ENCODE measurements at regions not wholly inside any gene's neighbourhood (a gene's known extent, or its start where the extent isn't known, plus 50 kb on each side); places are given as distances from the start of the nearest gene placed in this dataset.
A peak's percentile ranks its signal among the peaks of the same experiment; 100 is the strongest.

- H3K9me3 ChIP-seq (replicated peaks; ENCODE audit: low read length): no peaks in the 10 kb centered on the region
- H3K4me3 ChIP-seq (ENCODE audit: low read length): no peak overlapping the region
- no peak overlapping the region for H3K9ac ChIP-seq (ENCODE audit: low read depth, low read length)
- no peak overlapping the region for H3K4me2 ChIP-seq (ENCODE audit: low read length)
- H3K27me3 ChIP-seq (ENCODE audit: control insufficient read depth, insufficient read depth, low read length): no peaks in the 10 kb centered on the region
- no peaks in the 10 kb centered on the region for H3K4me1 ChIP-seq (ENCODE audit: control insufficient read depth, insufficient read depth, low read length)
- H3K36me3 ChIP-seq (ENCODE audit: insufficient read depth, low read length): no peaks in the 10 kb centered on the region
Measured at GRCh38 chr1:14251871-14252270, 346.6 kb upstream of the KAZN start.

- no peaks in the 10 kb centered on the region for H3K36me3 ChIP-seq (ENCODE audit: insufficient read depth, low read length)
- H3K4me2 ChIP-seq (ENCODE audit: low read length): no peak overlapping the region
- H3K9ac ChIP-seq (ENCODE audit: low read depth, low read length): no peak overlapping the region
- H3K4me3 ChIP-seq (ENCODE audit: low read length): no peak overlapping the region
- H3K4me1 ChIP-seq (ENCODE audit: control insufficient read depth, insufficient read depth, low read length): no peaks in the 10 kb centered on the region
- no peaks in the 10 kb centered on the region for H3K9me3 ChIP-seq (replicated peaks; ENCODE audit: low read length)
- no peaks in the 10 kb centered on the region for H3K27me3 ChIP-seq (ENCODE audit: control insufficient read depth, insufficient read depth, low read length)
Measured at GRCh38 chr1:14253676-14254075, 344.8 kb upstream of the KAZN start.

- H3K27me3 ChIP-seq (ENCODE audit: control insufficient read depth, insufficient read depth, low read length): no peaks in the 10 kb centered on the region
- no peak overlapping the region for H3K9ac ChIP-seq (ENCODE audit: low read depth, low read length)
- no peaks in the 10 kb centered on the region for H3K4me1 ChIP-seq (ENCODE audit: control insufficient read depth, insufficient read depth, low read length)
- H3K4me3 ChIP-seq (ENCODE audit: low read length): no peak overlapping the region
- no peaks in the 10 kb centered on the region for H3K36me3 ChIP-seq (ENCODE audit: insufficient read depth, low read length)
- H3K4me2 ChIP-seq (ENCODE audit: low read length): no peak overlapping the region
- H3K9me3 ChIP-seq (replicated peaks; ENCODE audit: low read length): no peaks in the 10 kb centered on the region
Measured at GRCh38 chr1:14254251-14254650, 344.2 kb upstream of the KAZN start.

GRCh38 chr1:14255233-14255632 lies 343.3 kb upstream of the KAZN start:
- Histone ChIP-seq H3K4me2 (ENCODE audit: low read length) (no peak overlapping the region), H3K4me1 (ENCODE audit: control insufficient read depth, insufficient read depth, low read length) (no peaks in the 10 kb centered on the region), H3K9ac (ENCODE audit: low read depth, low read length) (no peak overlapping the region), H3K27me3 (ENCODE audit: control insufficient read depth, insufficient read depth, low read length) (no peaks in the 10 kb centered on the region), H3K9me3 (replicated peaks; ENCODE audit: low read length) (no peaks in the 10 kb centered on the region), H3K4me3 (ENCODE audit: low read length) (no peak overlapping the region), H3K36me3 (ENCODE audit: insufficient read depth, low read length) (no peaks in the 10 kb centered on the region)

DNA sequence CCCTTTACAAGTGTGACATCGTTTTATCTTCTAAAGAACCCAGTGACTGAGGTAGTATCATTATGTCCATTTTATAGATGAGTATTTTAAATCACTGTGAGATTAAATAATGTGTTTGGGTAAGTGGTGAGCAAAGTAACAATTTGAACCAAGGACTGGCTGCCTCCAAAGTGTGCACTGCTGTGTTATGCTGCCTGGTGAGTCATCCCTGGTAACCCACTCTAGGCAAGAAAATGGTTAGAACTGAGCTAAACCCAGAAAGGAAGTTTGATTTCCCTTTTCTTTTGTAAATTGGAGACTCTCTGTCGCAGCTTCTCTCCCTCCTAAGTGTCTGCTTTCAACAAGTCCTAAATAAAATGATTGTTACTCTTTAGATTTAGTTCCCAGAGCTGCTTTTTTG lies 342.8 kb upstream of the KAZN start:
- Histone ChIP-seq H3K4me1 (ENCODE audit: control insufficient read depth, insufficient read depth, low read length) (no peaks in the 10 kb centered on the region), H3K36me3 (ENCODE audit: insufficient read depth, low read length) (no peaks in the 10 kb centered on the region), H3K9ac (ENCODE audit: low read depth, low read length) (no peak overlapping the region), H3K4me2 (ENCODE audit: low read length) (no peak overlapping the region), H3K9me3 (replicated peaks; ENCODE audit: low read length) (no peaks in the 10 kb centered on the region), H3K27me3 (ENCODE audit: control insufficient read depth, insufficient read depth, low read length) (peaks cover 2% of the 10 kb centered on the region), H3K4me3 (ENCODE audit: low read length) (no peak overlapping the region)

DNA sequence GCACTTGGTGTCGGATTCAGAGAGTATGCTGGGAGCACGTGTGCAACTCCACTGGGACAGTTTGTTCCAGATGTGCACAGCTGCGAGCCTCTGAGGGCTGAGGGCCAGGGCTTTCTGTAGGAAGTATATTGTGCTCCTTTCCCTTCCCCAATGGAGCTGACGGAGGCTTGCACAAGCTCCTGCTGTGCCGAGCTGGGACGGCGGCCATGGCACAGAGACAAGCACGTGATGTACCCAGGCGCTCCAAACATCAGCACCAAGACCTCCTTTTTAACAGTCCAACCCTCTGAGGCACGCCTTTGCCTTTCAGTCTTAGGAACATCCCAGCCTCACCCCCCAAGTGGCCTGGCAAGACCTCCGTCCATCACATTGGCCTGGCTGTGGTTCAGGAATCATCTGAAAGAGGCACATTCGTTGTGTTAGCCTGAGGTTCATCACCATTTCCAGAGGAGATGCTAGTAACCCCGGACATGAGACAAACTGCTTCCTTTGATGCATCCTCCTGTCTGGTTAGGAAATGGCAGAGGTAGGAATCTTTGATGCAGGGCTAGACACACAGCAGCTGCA lies 339.2 kb upstream of the KAZN start:
- Histone ChIP-seq H3K4me1 (ENCODE audit: control insufficient read depth, insufficient read depth, low read length) (no peaks in the 10 kb centered on the region), H3K9me3 (replicated peaks; ENCODE audit: low read length) (no peaks in the 10 kb centered on the region), H3K9ac (ENCODE audit: low read depth, low read length) (no peak overlapping the region), H3K27me3 (ENCODE audit: control insufficient read depth, insufficient read depth, low read length) (peaks cover 13% of the 10 kb centered on the region), H3K4me3 (ENCODE audit: low read length) (no peak overlapping the region), H3K36me3 (ENCODE audit: insufficient read depth, low read length) (no peaks in the 10 kb centered on the region), H3K4me2 (ENCODE audit: low read length) (peak overlapping the region; percentile 5)

DNA sequence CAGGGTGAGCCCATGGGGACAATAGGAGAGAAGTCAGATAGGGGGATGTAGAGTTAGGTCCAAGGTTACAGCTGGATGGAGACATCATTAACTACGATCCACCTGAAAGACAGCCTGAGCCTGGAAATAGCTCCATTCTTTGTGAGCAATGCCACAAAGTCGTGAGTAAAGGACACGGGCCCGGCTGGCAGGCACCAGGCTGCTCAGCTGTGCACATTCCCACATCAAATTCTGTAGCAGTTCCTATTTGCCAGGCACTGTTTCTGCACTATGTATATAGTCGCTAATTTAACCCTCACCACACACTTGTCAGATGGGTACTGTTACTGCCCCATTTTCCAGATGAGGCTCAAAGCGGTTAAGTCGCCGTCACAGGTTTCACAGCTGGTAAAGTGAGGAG lies 338.0 kb upstream of the KAZN start:
- H3K36me3 ChIP-seq (ENCODE audit: insufficient read depth, low read length): no peaks in the 10 kb centered on the region
- H3K9ac ChIP-seq (ENCODE audit: low read depth, low read length): no peak overlapping the region
- H3K27me3 ChIP-seq (ENCODE audit: control insufficient read depth, insufficient read depth, low read length): peaks cover 13% of the 10 kb centered on the region
- no peaks in the 10 kb centered on the region for H3K4me1 ChIP-seq (ENCODE audit: control insufficient read depth, insufficient read depth, low read length)
- H3K4me2 ChIP-seq (ENCODE audit: low read length): no peak overlapping the region
- H3K4me3 ChIP-seq (ENCODE audit: low read length): no peak overlapping the region
- H3K9me3 ChIP-seq (replicated peaks; ENCODE audit: low read length): no peaks in the 10 kb centered on the region

- Histone ChIP-seq H3K27me3 (ENCODE audit: control insufficient read depth, insufficient read depth, low read length) (peaks cover 13% of the 10 kb centered on the region), H3K9ac (ENCODE audit: low read depth, low read length) (no peak overlapping the region), H3K4me3 (ENCODE audit: low read length) (no peak overlapping the region), H3K4me1 (ENCODE audit: control insufficient read depth, insufficient read depth, low read length) (no peaks in the 10 kb centered on the region), H3K4me2 (ENCODE audit: low read length) (no peak overlapping the region), H3K36me3 (ENCODE audit: insufficient read depth, low read length) (no peaks in the 10 kb centered on the region), H3K9me3 (replicated peaks; ENCODE audit: low read length) (no peaks in the 10 kb centered on the region)
Measured at GRCh38 chr1:14261395-14261794, 337.1 kb upstream of the KAZN start.

DNA sequence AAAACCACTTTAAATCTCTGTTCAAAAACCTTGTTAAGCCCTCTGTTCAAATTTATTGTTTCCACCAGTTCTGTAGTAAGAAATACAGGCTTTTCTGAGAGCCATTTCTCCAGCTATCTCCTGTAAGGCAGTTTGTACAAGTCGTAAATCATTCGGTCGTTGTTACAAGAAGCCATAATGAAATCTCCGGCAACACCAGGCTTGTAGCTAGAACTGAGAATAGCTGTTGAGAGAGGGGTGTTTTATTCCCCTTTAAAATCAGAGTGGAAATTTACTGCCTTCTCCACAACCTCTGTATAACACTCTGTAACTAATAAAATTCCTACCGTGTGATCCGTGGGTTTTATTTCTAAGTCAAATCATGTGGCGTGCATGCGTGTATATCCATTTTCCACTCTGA lies 335.8 kb upstream of the KAZN start:
- H3K27me3 ChIP-seq (ENCODE audit: control insufficient read depth, insufficient read depth, low read length): peaks cover 13% of the 10 kb centered on the region
- no peaks in the 10 kb centered on the region for H3K4me1 ChIP-seq (ENCODE audit: control insufficient read depth, insufficient read depth, low read length)
- no peak overlapping the region for H3K4me2 ChIP-seq (ENCODE audit: low read length)
- H3K36me3 ChIP-seq (ENCODE audit: insufficient read depth, low read length): no peaks in the 10 kb centered on the region
- no peaks in the 10 kb centered on the region for H3K9me3 ChIP-seq (replicated peaks; ENCODE audit: low read length)
- no peak overlapping the region for H3K4me3 ChIP-seq (ENCODE audit: low read length)
- no peak overlapping the region for H3K9ac ChIP-seq (ENCODE audit: low read depth, low read length)

DNA sequence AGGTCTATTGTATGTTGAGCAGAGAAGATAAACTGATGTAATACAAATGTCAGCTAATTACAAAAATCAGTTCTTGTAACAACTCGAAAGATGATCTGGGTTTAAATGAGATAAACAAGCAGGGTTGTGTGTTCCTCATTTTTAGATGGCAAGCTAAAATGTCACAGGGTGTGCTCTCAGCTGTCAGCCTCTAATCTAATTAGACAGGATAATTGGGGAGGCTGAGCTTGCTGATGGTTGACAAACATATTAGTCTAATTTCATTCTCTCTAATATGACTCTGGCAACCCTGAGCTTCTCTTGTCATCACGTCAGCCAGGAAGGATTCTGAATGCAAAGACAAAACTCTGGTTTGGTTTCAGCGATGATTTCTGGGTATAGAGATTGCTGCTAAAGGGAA lies 335.3 kb upstream of the KAZN start:
- no peaks in the 10 kb centered on the region for H3K4me1 ChIP-seq (ENCODE audit: control insufficient read depth, insufficient read depth, low read length)
- H3K9me3 ChIP-seq (replicated peaks; ENCODE audit: low read length): no peaks in the 10 kb centered on the region
- H3K9ac ChIP-seq (ENCODE audit: low read depth, low read length): no peak overlapping the region
- H3K27me3 ChIP-seq (ENCODE audit: control insufficient read depth, insufficient read depth, low read length): peaks cover 13% of the 10 kb centered on the region
- no peak overlapping the region for H3K4me2 ChIP-seq (ENCODE audit: low read length)
- H3K36me3 ChIP-seq (ENCODE audit: insufficient read depth, low read length): no peaks in the 10 kb centered on the region
- H3K4me3 ChIP-seq (ENCODE audit: low read length): no peak overlapping the region

GRCh38 chr1:14263671-14264070 lies 334.8 kb upstream of the KAZN start:
- H3K4me3 ChIP-seq (ENCODE audit: low read length): no peak overlapping the region
- no peaks in the 10 kb centered on the region for H3K9me3 ChIP-seq (replicated peaks; ENCODE audit: low read length)
- H3K9ac ChIP-seq (ENCODE audit: low read depth, low read length): no peak overlapping the region
- no peaks in the 10 kb centered on the region for H3K36me3 ChIP-seq (ENCODE audit: insufficient read depth, low read length)
- H3K4me2 ChIP-seq (ENCODE audit: low read length): no peak overlapping the region
- H3K4me1 ChIP-seq (ENCODE audit: control insufficient read depth, insufficient read depth, low read length): no peaks in the 10 kb centered on the region
- H3K27me3 ChIP-seq (ENCODE audit: control insufficient read depth, insufficient read depth, low read length): peaks cover 13% of the 10 kb centered on the region

DNA sequence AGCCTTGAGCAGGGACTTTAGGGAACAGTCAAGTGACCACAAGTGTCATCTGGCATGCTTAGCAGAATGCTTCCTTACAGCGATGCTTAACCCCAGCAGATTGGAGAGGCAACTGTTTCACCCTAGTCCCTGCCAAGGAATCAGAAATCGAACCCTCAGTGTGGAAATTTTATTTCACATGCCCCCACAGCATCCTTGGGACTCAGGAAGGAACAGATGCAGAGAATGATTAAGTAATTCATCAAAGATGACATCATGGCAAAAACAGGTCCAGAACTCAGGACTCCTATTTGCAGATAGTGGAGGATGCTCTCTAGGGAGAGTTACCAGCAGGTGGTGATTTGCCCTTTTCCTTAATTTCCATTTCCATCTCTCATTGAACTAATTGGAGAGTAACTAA lies 333.0 kb upstream of the KAZN start:
- Histone ChIP-seq H3K27me3 (ENCODE audit: control insufficient read depth, insufficient read depth, low read length) (peaks cover 13% of the 10 kb centered on the region), H3K4me3 (ENCODE audit: low read length) (no peak overlapping the region), H3K4me2 (ENCODE audit: low read length) (no peak overlapping the region), H3K4me1 (ENCODE audit: control insufficient read depth, insufficient read depth, low read length) (no peaks in the 10 kb centered on the region), H3K9me3 (replicated peaks; ENCODE audit: low read length) (no peaks in the 10 kb centered on the region), H3K9ac (ENCODE audit: low read depth, low read length) (no peak overlapping the region), H3K36me3 (ENCODE audit: insufficient read depth, low read length) (no peaks in the 10 kb centered on the region)

All from skeletal muscle satellite cell (primary cell).